Activated CD8-positive, alpha-beta T cell treated with anti-CD3 and anti-CD28 coated beads for 36 hours (primary cell): ENCODE measurements at regions not wholly inside any gene's neighbourhood (a gene's known extent, or its start where the extent isn't known, plus 50 kb on each side); places are given as distances from the start of the nearest gene placed in this dataset.

ENCODE experiments used
- ATAC-seq: fragments of 200-7000 bp; cut with Tn5 transposase; one replicate; pipeline ENCODE4 v1.10.0; 2021; ENCODE audit warnings: mild to moderate bottlenecking, moderate library complexity
- CTCF ChIA-PET: fragments of 350-600 bp; sonication (Branson Sonifier 250); formaldehyde crosslinking; loops from one replicate; lab custom pipeline; 2021; ENCODE audit warnings: antibody characterized with exemption; lab: Charles Lee
- POLR2A ChIA-PET: fragments of 350-600 bp; sonication (Branson Sonifier 250); formaldehyde crosslinking; loops from one replicate; lab custom pipeline; 2021; ENCODE audit warnings: antibody characterized with exemption; lab: Charles Lee
- DNase-seq: peaks from one replicate; pipeline ENCODE4 v3.0.0-alpha.2; 2020
- H3K27ac Mint-ChIP-seq: one replicate; pipeline ENCODE4 v1.8.0; 2021; ENCODE audit warnings: mild to moderate bottlenecking, mixed read lengths
- H3K27me3 Mint-ChIP-seq: one replicate; pipeline ENCODE4 v1.8.0; 2021; ENCODE audit warnings: mixed read lengths
- H3K36me3 Mint-ChIP-seq: one replicate; pipeline ENCODE4 v1.8.0; 2021; ENCODE audit warnings: low read depth, mixed read lengths
- H3K4me1 Mint-ChIP-seq: one replicate; pipeline ENCODE4 v1.8.0; 2021; ENCODE audit warnings: low read depth, mixed read lengths
- H3K4me3 Mint-ChIP-seq: one replicate; pipeline ENCODE4 v1.8.0; 2021; ENCODE audit warnings: mild to moderate bottlenecking, moderate library complexity, mixed read lengths
- H3K9me3 Mint-ChIP-seq: one replicate; pipeline ENCODE4 v1.8.0; 2021; ENCODE audit warnings: mixed read lengths
- CTCF ChIP-seq: fragments of 200-600 bp; IDR thresholded peaks from one replicate; pipeline ENCODE4 v1.8.0; 2022; ENCODE audit warnings: antibody characterized with exemption, mild to moderate bottlenecking
- intact Hi-C: fragments of 100-400 bp; cut with micrococcal nuclease; formaldehyde crosslinking; loops from one replicate; pipeline ENCODE4 v1.10.0; 2022

DNA sequence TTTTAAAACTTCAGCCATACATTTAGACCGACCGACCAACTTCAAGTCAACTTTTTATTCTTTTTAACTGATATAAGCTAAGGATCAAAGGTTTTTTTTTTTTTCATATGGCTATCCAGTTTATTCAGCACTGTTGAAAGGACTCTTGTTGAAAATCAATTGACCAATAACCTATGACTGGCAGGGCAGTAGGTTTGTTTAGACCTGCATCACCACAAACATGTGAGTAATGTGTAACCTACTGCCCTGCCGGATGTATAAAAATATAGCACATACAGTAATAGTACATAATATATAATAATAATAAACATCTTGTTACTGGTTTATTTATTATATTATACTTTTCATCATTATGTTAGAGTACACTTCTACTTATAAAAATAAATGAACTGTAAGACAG, 434.6 kb upstream of the SEMA3A start:
- intact Hi-C loops, result no loop called here
- ChIA-PET POLR2A (no interaction called here), CTCF (no interaction called here)
- H3K9me3 Mint-ChIP-seq, result peaks cover 3% of the 10 kb centered on the region
- no peaks in the 10 kb centered on the region for H3K36me3 Mint-ChIP-seq
- DNase-seq (no peak), ATAC-seq (no peak)
- TF ChIP-seq CTCF, result no peak
- H3K4me3 Mint-ChIP-seq, result no peak overlapping the region
- no peaks in the 10 kb centered on the region for H3K27me3 Mint-ChIP-seq
- no peaks in the 10 kb centered on the region for H3K4me1 Mint-ChIP-seq
- H3K27ac Mint-ChIP-seq, result no peak overlapping the region

DNA sequence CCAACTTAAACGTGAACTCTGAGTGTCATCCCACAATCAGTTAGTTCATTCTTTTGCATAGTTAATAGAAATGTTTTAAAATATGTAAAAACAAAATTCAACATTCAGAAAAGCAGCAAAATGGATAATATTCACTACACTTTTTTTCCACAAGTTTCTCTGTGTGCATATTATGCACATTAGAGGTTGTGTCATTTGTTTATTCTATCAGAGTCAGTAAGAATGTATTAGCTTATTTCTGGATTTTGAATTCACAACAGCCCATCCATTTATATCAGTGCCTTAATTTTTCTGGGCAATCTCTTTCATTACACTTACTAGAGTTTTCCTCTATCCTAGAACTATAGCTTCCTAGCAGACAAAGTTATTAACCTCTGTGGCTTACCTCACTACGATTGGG, 432.7 kb upstream of the SEMA3A start:
- ATAC-seq (no peak), DNase-seq (no peak)
- CTCF ChIA-PET, result no interaction called here
- Mint-ChIP-seq H3K4me3 (no peak overlapping the region), H3K27me3 (no peaks in the 10 kb centered on the region), H3K4me1 (no peaks in the 10 kb centered on the region), H3K9me3 (no peaks in the 10 kb centered on the region), H3K36me3 (no peaks in the 10 kb centered on the region), H3K27ac (no peak overlapping the region)
- POLR2A ChIA-PET, result no interaction called here
- TF ChIP-seq CTCF, result no peak
- intact Hi-C loops, result no loop called here

GRCh38 chr7:84624927-84625326, 430.3 kb upstream of the SEMA3A start:
- H3K27ac Mint-ChIP-seq, result no peak overlapping the region
- intact Hi-C loops, result no loop called here
- no peaks in the 10 kb centered on the region for H3K27me3 Mint-ChIP-seq
- DNase-seq (no peak), ATAC-seq (no peak)
- TF ChIP-seq CTCF, result no peak
- no peak overlapping the region for H3K4me3 Mint-ChIP-seq
- H3K36me3 Mint-ChIP-seq, result no peaks in the 10 kb centered on the region
- CTCF ChIA-PET, result no interaction called here
- POLR2A ChIA-PET, result no interaction called here
- H3K4me1 Mint-ChIP-seq, result no peaks in the 10 kb centered on the region
- no peaks in the 10 kb centered on the region for H3K9me3 Mint-ChIP-seq

- no peaks in the 10 kb centered on the region for H3K9me3 Mint-ChIP-seq
- DNase-seq (no peak), ATAC-seq (no peak)
- ChIA-PET POLR2A (no interaction called here), CTCF (no interaction called here)
- H3K27ac Mint-ChIP-seq, result no peak overlapping the region
- H3K4me3 Mint-ChIP-seq, result no peak overlapping the region
- H3K4me1 Mint-ChIP-seq, result no peaks in the 10 kb centered on the region
- no peaks in the 10 kb centered on the region for H3K27me3 Mint-ChIP-seq
- intact Hi-C loops, result no loop called here
- H3K36me3 Mint-ChIP-seq, result no peaks in the 10 kb centered on the region
- TF ChIP-seq CTCF, result no peak
Observed at GRCh38 chr7:84624527-84624926, 429.9 kb upstream of the SEMA3A start.

DNA sequence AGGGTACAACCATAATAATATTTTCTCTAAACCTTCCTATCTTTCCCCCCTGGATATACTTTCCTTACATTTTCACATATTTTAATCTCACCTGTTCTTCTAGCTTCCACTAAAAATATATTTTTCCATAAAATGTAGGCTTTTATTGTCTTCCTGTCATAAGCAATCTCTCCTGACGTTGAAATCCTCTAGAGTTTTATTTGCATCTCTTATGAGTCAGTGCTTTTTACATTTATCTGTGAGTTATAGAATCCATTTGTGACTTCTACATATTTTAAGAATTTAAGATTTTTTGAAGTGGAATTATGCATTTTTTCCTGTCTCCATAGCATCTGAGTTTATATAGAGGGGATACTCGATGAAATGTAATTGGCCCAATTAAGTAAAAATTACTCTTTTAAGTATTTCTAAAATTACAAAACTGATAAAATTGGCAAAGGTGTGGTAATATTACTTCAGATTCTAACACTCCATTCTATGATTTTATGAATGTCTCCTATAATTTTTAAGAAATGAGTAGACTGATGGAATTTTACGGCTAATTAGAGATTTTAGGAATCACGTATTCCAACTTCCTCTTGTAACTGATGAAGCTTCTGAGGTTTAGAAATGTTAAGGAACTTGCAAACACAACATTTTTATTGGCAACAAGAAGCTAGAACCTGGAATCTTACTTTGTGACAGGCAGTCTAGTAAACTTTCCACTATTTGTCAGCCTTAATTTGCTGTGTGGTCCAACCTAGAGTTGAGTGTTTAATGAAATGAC, 422.9 kb upstream of the SEMA3A start:
- Mint-ChIP-seq H3K36me3 (no peaks in the 10 kb centered on the region), H3K4me1 (no peaks in the 10 kb centered on the region), H3K9me3 (no peaks in the 10 kb centered on the region), H3K27ac (no peak overlapping the region), H3K4me3 (no peak overlapping the region), H3K27me3 (no peaks in the 10 kb centered on the region)
- no peak for TF ChIP-seq CTCF
- ChIA-PET POLR2A (no interaction called here), CTCF (no interaction called here)
- no peak for ATAC-seq
- intact Hi-C loops, result no loop called here
- DNase-seq, result no peak
